ENCODE measurements at regions not wholly inside any gene's neighbourhood (a gene's known extent, or its start where the extent isn't known, plus 50 kb on each side); places are given as distances from the start of the nearest gene placed in this dataset.

GRCh38 chr21:27639286-27639685, 672.4 kb upstream of the ADAMTS5 start:
- TF ChIP-seq YY1 (IDR thresholded peaks at IDR 0.05; ENCODE audit: low read depth) (no peak), TCF12 (IDR thresholded peaks at IDR 0.05; ENCODE audit: low read depth) (no peak), FOXM1 (IDR thresholded peaks at IDR 0.05; ENCODE audit: borderline replicate concordance, low read depth) (no peak), CREB1 (IDR thresholded peaks at IDR 0.05; ENCODE audit: low read depth) (no peak), ZBTB7A (IDR thresholded peaks at IDR 0.05; ENCODE audit: low read depth) (no peak), TEAD4 (IDR thresholded peaks at IDR 0.05) (no peak), REST (IDR thresholded peaks at IDR 0.05; ENCODE audit: low read depth) (no peak), TAF1 (IDR thresholded peaks at IDR 0.05; ENCODE audit: low read depth) (no peak), EP300 (IDR thresholded peaks at IDR 0.05; ENCODE audit: borderline replicate concordance) (no peak), USF1 (IDR thresholded peaks at IDR 0.05) (no peak)

- TF ChIP-seq FOXM1 (IDR thresholded peaks at IDR 0.05; ENCODE audit: borderline replicate concordance, low read depth): no peak
- no peak for TF ChIP-seq TAF1 (IDR thresholded peaks at IDR 0.05; ENCODE audit: low read depth)
- no peak for TF ChIP-seq EGR1 (IDR thresholded peaks at IDR 0.05)
- TF ChIP-seq RAD21 (IDR thresholded peaks at IDR 0.05; ENCODE audit: low read depth): no peak
- TF ChIP-seq NFIC (IDR thresholded peaks at IDR 0.05): no peak
- TF ChIP-seq REST (IDR thresholded peaks at IDR 0.05; ENCODE audit: low read depth): no peak
- no peak for TF ChIP-seq USF1 (IDR thresholded peaks at IDR 0.05)
- TF ChIP-seq YY1 (IDR thresholded peaks at IDR 0.05; ENCODE audit: low read depth): no peak
- no peak for TF ChIP-seq CREB1 (IDR thresholded peaks at IDR 0.05; ENCODE audit: low read depth)
- TF ChIP-seq TEAD4 (IDR thresholded peaks at IDR 0.05): no peak
Observed at GRCh38 chr21:27636656-27637055, 669.8 kb upstream of the ADAMTS5 start.

- TF ChIP-seq ZBTB7A (IDR thresholded peaks at IDR 0.05; ENCODE audit: low read depth): no peak
- no peak for TF ChIP-seq TCF12 (IDR thresholded peaks at IDR 0.05; ENCODE audit: low read depth)
- no peak for TF ChIP-seq TEAD4 (IDR thresholded peaks at IDR 0.05)
- no peak for TF ChIP-seq MAX (IDR thresholded peaks at IDR 0.05)
- TF ChIP-seq EGR1 (IDR thresholded peaks at IDR 0.05): no peak
- TF ChIP-seq RAD21 (IDR thresholded peaks at IDR 0.05; ENCODE audit: low read depth): no peak
- TF ChIP-seq NFIC (IDR thresholded peaks at IDR 0.05): no peak
- TF ChIP-seq REST (IDR thresholded peaks at IDR 0.05; ENCODE audit: low read depth): no peak
- no peak for TF ChIP-seq USF1 (IDR thresholded peaks at IDR 0.05)
Observed at GRCh38 chr21:27633631-27634030, 666.7 kb upstream of the ADAMTS5 start.

- TF ChIP-seq TEAD4 (IDR thresholded peaks at IDR 0.05) (no peak), RAD21 (IDR thresholded peaks at IDR 0.05; ENCODE audit: low read depth) (no peak), TAF1 (IDR thresholded peaks at IDR 0.05; ENCODE audit: low read depth) (no peak), FOXM1 (IDR thresholded peaks at IDR 0.05; ENCODE audit: borderline replicate concordance, low read depth) (no peak), NFIC (IDR thresholded peaks at IDR 0.05) (no peak), CEBPB (IDR thresholded peaks at IDR 0.05) (no peak), ZBTB7A (IDR thresholded peaks at IDR 0.05; ENCODE audit: low read depth) (no peak), EGR1 (IDR thresholded peaks at IDR 0.05) (no peak), USF1 (IDR thresholded peaks at IDR 0.05) (no peak), REST (IDR thresholded peaks at IDR 0.05; ENCODE audit: low read depth) (no peak)
Observed at GRCh38 chr21:27631471-27631870, 664.6 kb upstream of the ADAMTS5 start.

All from Ishikawa (cell line).